ENCODE measurements at regions not wholly inside any gene's neighbourhood (a gene's known extent, or its start where the extent isn't known, plus 50 kb on each side); places are given as distances from the start of the nearest gene placed in this dataset.

DNA sequence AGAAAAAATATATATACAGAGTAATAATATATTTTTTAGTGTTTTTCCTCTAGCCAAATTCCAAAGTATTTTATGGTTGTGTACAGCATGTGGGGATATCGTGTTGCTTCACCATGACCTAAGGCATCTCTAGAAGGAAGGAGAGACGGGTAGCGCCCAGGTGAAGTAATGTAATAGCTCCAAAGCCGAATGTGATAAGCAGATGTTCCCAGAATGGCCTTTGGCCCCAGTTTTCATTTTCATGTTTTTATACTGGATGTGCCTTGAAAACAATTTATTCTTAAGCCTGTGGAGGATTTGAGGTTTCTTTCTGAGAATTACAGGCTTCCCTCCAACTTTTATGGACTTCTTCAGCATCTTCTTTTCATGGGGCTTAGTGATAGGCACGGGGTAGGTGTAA, 587.9 kb upstream of the KIRREL3 start:
- in situ Hi-C loops (cut with MboI; ENCODE audit: low sequenced_read_pairs): no loop called here

DNA sequence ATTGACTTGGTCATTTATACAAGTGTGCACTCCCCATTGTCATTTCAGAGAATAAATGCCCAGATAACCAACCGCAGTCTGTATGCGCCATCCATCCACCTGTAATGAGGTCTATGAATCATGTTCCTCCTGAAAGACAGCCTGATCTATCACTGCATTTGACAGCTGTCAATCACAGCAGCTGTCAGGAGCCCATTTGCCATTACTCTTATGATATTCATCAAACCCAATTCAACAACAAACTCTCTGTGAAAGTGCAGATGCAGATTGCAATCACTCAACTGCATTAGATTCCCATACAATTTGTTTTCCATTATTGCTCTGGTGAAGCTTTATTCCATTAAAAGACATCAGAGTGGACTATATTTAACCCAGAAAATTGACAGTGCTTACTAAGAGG, 586.9 kb upstream of the KIRREL3 start:
- in situ Hi-C loops (cut with MboI; ENCODE audit: low sequenced_read_pairs): no loop called here

DNA sequence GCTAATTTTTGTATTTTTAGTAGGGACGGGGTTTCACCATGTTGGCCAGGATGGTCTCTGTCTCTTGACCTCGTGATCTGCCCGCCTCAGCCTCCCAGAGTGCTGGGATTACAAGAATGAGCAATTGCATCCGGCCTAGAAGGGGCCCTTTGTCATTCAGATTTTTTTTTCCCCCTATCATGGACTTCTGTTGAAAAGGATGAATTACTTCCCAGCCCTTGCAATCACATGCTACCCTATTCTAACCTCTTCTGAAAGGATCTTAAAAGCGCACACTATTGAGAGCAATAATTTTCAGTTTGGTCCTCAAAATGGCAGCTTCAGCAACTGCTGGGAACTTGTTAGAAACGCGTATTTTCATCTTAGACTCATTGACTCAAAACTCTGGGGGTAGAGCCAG, 575.6 kb upstream of the KIRREL3 start:
- in situ Hi-C loops (cut with MboI; ENCODE audit: low sequenced_read_pairs): no loop called here

DNA sequence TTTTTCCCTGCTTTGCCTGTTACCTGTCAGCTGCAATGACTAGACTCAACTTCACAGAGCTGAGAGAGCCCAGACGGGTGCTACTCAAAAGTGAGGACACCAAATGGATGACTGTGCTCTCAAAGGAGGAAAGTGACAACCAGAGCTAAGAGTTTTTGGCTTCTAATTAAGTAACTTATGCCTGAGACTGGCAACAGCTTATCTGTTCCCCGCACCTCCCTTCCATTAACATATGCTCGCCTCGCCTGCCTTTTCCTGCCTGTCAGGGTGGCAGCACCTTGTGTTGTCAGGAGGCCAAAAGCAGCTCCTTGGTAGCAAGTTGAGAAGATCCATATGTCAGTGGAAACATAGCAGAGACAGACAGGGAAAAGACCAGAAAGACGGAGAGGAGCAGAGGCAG, 573.9 kb upstream of the KIRREL3 start:
- in situ Hi-C loops (cut with MboI; ENCODE audit: low sequenced_read_pairs): no loop called here

DNA sequence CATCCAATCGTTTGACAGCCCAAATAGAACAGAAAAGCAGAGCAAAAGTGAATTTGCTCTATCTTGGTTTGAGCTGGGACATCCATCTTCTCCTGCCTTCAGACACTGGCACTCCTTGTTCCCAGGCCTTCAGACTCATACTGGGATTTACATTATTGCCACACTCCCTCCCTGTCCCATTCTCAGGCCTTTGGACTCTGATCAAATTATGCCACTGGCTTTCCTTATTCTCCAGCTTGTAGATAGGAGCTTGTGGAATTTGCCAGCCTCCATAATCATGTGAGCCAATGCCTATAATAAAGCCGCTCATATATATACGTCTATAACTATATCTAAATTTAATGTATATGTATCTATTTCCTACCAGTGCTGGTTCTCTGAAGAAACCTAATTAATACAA, 568.3 kb upstream of the KIRREL3 start:
- in situ Hi-C loops (cut with MboI; ENCODE audit: low sequenced_read_pairs): no loop called here

DNA sequence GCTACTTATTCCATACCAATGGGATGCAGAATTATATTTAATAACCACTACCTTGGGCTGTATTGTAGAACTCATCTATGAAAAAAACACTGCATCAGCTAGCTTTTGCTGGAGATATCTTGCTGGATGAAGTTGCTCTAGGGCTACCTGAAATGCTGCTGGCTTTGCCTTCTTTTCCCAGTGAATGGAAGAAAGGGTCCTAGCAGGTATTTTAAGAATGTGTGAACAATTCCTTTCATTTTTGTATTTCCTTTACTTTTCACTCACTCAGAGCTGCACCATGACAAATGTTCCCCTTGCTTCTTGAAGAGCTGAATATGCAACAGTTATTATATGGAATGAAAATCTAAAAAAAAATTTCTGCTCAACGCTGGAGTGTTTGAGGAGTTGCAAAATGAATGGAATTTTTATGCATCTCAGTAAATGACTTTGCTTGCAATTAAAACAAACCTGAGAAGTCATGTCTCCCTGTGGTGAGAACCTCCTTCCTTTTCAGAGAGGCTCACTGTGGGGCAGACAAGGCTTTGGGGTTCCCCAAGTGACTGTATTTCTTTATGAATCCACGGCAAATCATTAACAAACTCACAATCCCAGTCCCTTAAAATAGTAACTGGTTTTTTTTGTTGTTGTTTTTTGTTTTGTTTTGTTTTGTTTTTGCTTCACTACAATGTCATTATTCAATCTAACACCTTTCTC, 566.8 kb upstream of the KIRREL3 start:
- in situ Hi-C loops (cut with MboI; ENCODE audit: low sequenced_read_pairs): no loop called here

DNA sequence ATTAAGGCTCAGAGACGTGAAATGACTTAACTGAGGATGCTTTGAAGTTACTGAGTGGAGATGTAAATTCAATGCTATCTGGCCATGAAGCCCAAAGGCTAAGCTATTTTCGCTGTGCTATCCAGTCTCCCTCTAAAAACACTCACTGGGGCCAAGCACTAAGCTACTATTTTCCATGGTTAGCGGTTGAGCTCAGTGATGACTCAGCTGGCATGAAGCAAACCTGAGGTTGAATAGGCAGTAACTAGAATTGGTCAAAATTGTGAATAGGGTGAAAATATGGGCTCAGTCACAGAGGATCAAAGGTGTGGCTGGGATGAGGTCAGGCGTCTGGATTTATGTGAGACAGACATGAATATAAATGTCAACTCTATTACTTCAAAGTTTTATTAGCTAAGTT, 564.2 kb upstream of the KIRREL3 start:
- in situ Hi-C loops (cut with MboI; ENCODE audit: low sequenced_read_pairs): no loop called here

DNA sequence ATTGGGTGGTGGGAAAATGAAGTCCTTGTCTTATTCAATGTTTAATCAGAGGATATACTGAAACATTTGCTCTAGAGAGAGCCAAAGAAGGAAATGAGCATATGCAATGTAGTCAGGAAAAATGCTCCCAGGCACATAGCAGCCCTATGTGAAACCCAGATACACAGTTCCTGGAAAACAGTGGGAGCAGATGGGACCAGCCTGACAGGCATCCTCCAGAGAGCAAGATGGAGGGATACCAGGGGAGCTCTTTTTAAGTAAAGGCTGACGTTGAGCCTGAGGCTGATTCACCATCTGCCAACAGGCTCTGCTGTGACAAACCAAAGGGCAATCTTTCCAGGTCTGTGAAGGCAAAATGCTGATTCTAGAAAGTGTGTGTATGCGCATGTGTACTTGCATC, 559.4 kb upstream of the KIRREL3 start:
- in situ Hi-C loops (cut with MboI; ENCODE audit: low sequenced_read_pairs): no loop called here

DNA sequence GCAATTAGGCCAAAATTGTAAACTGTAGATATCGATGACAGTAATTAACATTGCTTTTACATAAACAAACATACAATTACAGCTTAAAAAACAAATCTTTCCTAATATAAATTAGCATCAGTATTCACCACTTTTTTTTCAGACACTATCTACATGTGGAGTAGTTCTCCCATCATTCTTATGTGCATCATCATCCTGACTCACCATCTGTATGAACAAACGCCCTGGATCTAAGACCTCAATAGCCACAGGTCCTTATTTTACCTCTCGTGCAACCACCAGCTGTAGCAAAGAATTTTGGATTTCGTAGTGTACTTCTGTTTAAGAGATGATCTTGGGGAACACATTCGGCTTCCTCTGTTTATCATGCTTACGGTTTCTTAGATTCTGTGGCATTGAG, 551.9 kb upstream of the KIRREL3 start:
- in situ Hi-C loops (cut with MboI; ENCODE audit: low sequenced_read_pairs): no loop called here

DNA sequence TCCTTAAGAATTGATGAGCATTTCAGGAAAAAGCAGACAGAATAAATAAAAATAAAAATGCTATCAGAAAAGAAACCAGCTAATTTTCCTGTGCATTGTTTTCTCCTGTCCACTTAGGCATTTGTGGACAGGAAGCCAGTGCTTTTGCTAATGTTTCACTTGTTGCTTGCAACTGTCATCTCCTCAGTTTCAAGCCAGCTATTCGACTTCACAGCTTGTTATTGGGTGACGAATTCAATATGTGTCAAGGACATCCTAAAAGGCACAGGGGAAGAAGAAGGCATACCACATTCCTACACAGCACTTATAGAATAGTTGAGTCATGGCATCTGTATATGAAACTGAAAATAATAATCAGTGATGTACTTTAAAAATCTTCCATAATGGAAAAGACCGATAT, 530.6 kb upstream of the KIRREL3 start:
- in situ Hi-C loops (cut with MboI; ENCODE audit: low sequenced_read_pairs): no loop called here

DNA sequence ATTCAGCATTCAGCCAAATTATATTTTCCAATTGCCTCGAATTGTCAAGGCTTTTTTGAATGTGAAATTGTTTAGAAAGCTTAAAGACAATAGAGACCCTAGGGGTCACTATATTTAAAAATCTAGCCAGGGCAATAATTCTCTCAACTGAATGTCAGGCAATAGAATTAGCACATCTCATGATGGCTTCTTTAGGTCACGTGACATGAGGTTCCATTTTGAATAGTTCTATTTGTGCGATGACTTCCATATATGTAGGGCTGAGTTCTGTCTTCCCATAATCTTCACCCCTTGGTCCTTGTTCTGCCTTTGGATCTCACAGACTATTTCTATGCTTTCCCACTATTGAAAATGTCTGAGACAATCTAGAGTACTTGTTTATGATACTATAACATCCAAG, 527.7 kb upstream of the KIRREL3 start:
- in situ Hi-C loops (cut with MboI; ENCODE audit: low sequenced_read_pairs): no loop called here

DNA sequence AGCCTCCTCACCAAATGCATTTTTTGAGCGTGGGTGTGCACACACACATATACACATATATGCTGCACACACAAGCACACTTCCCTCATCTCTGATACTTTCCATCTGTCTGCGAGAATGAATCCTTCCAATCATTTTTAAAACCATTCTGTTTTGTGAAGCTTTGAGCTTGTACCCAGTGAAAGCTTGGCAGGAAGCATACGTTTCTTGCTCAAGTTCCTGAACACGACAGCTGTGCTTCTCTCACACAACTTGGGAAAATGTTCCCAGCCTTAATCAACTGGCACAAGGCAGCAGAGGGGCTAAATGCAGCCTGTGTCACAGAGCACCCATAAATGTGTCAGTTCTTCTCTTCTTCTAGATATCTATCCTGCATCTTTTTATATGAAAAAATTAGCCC, 524.0 kb upstream of the KIRREL3 start:
- in situ Hi-C loops (cut with MboI; ENCODE audit: low sequenced_read_pairs): no loop called here

DNA sequence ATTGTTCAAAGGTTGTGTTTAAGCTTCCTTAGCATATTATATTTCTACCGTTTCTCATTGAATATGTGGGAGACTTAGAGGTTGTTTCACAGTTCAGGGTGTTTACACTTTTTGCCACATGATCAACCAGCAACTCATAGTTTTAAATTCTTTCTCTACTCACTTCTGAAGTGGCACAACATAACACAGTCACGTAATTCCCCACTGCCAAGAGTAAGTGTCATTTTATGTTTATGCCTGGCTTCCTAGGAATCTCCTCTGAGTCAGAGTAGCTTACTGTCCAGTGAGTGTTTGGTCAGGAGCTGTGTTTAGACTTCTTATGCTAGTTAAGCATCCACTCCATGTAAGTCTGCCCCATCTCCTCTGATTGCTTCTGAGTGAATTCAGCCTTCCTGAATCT, 520.8 kb upstream of the KIRREL3 start:
- in situ Hi-C loops (cut with MboI; ENCODE audit: low sequenced_read_pairs): no loop called here

DNA sequence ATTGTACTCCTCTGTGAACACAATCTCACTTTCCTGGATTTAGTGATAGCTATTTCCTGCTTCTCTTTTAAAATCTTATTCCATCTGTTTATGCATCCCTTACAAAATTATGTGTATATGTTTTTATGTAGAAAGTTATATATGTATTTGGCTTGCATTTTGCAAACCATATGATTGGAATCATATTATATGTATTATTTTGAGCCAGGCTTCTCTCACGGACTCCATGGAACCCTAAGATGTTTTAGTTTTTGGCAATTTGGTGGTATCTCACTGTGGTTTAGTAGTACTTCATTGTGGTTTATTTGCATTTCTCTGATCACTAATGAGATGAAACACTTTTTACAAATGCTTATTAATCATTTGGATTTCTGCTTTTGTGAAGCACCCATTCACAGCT, 507.3 kb upstream of the KIRREL3 start:
- in situ Hi-C loops (cut with MboI; ENCODE audit: low sequenced_read_pairs): no loop called here

DNA sequence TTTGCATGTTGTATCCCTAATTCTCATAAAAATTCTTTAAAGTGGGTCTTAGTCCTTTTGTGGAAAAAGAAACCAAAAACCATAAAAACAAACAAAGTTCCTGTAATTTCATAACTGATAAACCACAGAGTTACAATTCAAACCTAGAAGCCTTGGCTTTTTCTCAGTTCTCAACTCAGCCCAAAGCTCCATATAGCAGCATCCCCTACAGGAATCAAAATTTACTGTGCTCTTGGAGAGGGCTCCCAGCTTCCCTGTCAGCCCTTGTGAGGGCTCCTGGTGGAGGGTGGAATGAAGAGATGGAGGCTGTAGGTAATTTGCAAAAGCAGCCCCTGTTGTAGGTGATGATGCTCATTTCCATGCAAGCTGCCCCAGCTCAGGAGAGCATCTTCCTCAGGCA, 506.1 kb upstream of the KIRREL3 start:
- in situ Hi-C loops (cut with MboI; ENCODE audit: low sequenced_read_pairs): no loop called here

DNA sequence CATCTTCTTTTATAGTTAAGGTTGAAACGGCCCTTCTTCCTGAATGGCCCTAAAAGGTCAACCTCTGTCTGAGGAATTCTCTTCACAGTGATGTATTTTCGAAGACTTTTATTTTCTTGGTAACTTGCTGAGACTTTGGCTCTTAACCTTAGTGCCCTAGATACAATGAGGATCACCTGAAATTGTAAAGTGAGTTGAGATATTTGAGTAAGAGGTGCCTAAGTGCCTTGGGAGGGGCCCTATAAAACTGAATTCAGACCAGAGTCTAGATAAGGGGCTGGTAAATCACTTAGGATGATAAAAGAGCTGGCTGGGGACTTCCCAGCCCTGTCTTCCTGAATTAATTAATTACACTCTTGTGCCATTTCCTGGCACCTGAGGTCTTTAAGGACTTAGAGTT, 505.6 kb upstream of the KIRREL3 start:
- in situ Hi-C loops (cut with MboI; ENCODE audit: low sequenced_read_pairs): no loop called here

DNA sequence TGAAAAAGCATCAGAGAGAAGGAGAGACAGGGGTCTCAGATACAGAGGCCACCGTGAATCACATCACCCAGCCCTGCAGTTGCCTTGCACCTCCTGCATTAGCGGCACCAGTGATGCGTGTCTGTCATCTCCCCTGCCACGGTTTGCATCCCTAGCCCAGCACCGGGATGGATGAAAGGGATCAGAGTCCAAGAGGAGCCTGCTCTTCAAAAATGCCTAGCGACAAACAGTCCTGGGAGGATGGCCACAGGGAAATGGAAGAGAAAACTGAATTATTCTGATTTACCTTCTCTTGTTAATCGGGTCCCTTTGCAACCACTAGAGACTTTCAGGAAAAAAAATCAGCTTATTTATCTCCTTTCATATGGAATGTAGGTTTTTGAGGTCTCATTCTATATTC, 495.6 kb upstream of the KIRREL3 start:
- in situ Hi-C loops (cut with MboI; ENCODE audit: low sequenced_read_pairs): no loop called here

DNA sequence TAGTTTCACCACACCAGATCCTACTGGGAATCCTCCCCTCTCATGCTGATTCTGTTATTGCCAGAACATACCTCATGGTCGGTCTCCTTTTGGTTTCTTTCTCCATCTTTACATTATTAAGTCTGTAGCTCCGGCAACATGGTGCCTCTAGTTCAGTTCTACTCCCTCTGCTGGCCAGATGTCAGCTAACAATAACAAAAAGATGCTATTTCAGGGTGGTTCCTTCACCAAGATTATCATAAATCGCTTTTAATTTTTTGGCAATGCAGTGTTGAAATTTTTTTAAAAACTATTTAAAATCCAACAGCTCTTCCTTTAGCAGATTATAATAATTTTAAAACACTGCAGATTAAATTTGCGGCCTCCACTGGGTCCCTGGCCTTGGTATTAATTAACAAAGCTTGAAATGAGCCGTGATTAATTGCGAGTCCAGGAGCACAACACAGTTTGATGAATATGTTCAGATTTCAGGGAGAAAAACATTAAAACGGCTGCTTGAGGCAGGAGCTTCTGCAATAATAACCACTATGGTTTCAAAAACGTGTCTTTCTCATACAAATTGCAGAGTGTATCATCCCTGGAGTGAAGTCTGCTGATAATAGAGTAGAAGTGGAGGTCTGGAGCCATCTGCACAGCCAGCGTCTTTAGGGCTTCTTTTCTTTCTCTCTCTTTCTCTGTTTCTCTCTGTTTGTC, 492.9 kb upstream of the KIRREL3 start:
- in situ Hi-C loops (cut with MboI; ENCODE audit: low sequenced_read_pairs): no loop called here

DNA sequence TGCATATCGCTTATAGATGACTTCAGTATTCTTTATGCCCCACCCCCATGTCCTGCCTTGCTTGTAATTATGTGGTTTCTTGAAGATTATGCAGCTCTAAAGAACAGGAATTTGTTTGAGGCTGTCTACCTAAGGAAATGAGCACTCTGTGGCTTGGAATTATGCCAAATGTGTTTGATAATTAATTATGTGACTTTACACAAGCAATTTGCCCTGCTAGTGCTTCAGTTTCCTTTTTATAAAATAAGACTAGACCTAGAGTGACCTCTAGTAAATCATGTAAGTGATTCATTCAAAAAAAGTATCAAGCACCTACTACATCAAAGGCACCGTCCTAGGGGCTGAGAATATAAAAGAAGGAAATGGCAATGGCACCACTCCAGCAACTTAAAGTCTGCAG, 491.5 kb upstream of the KIRREL3 start:
- in situ Hi-C loops (cut with MboI; ENCODE audit: low sequenced_read_pairs): no loop called here

DNA sequence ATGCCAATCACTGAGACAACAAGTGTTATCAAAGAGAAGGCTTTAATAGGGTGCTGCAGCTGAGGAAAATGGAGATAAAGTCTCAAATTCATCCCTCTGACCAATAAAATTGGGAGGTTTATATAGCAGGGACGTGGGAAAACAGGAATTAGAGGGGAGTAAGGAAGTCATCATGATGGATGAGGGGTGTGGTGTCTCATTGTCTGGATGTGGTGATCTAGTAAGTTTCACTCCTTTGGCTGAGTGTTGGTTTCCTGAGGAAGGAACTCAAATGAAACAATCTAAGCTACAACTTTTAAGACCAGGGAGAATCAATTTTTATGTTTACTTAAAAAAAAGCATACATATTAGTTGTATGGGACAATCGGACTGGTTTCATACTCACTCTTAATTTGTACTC, 491.0 kb upstream of the KIRREL3 start:
- in situ Hi-C loops (cut with MboI; ENCODE audit: low sequenced_read_pairs): no loop called here

DNA sequence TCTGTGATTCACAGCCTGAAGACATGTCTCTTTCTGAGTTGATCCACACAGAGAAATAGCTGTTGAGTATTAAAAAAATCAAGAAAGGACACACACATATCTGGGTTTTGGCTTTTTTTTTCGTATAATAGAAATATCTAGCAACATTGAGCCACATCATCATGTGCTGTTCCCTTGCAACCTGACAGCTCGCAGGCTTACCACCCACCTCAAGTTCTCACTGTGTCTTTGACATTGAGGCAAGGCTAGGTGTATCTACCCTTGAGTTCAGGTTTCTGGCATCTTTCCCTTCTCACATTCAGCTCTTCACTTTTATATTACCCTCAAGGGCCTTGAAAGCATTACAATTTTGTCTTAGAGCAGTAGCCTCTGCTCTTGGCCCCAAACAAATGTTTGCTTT, 490.3 kb upstream of the KIRREL3 start:
- in situ Hi-C loops (cut with MboI; ENCODE audit: low sequenced_read_pairs): no loop called here

DNA sequence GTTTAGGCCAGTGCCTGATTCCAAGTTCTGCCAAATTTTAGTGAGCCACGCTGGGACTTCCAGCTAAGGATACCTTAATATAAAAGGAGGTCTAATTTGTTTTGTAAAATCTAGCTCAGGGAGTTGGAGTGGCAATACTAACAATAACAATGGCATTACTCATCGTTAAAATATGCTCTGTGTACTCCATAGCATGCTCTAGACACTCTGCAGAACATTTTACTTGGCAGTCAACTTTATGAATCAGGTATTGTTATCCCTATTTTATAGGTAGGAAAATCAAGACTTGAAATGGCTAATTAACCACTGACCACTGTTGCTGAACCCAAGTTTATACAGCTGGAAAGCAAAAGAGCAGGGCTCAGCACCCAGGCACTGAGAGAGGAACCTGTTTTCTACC, 485.0 kb upstream of the KIRREL3 start:
- in situ Hi-C loops (cut with MboI; ENCODE audit: low sequenced_read_pairs): no loop called here

DNA sequence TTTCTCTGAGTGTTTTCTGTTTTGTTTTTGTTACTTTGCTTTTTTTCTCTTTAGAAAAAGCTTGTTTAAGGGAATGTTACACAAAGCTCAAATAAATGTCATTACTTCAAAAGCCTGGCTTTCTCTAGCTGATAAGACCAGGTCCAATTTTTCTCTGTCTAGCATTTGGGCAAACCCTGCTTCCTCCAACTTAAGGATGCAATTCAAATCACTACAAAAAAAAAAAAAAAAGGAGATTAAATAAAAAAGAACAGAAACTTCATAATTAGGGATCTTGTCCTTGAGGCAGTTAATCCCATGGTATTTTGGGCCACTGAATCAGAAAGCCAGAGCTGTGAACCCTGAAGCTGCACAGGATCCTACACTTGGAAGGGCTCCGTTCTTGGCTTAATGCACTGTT, 480.8 kb upstream of the KIRREL3 start:
- in situ Hi-C loops (cut with MboI; ENCODE audit: low sequenced_read_pairs): no loop called here

Data from HL-60/S4 (cell line).